SJCRH30 (cell line): ENCODE measurements at regions not wholly inside any gene's neighbourhood (a gene's known extent, or its start where the extent isn't known, plus 50 kb on each side); places are given as distances from the start of the nearest gene placed in this dataset.
"Not testable (repeated sequence)": the region's sequence is repeated elsewhere in the genome, so short reads cannot be mapped to it uniquely, and the experiment has no call there.

Source experiments
- DNase-seq, 2 experiments: peaks; one replicate each; pipeline ENCODE4 v3.0.0-alpha.2; 2015 to 2020
- H3K27ac ChIP-seq: fragments of 250-450 bp; sonication (Bioruptor Pico); 2 replicates; pipeline ENCODE4 v1.5.1; 2020; ENCODE audit warnings: mild to moderate bottlenecking, moderate library complexity
- H3K27me3 ChIP-seq: fragments of 250-450 bp; sonication (Bioruptor Pico); 2 replicates; pipeline ENCODE4 v1.5.1; 2020; ENCODE audit warnings: mild to moderate bottlenecking, moderate library complexity
- H3K36me3 ChIP-seq: fragments of 250-450 bp; sonication (Bioruptor Pico); 2 replicates; pipeline ENCODE4 v1.5.1; 2020; ENCODE audit warnings: mild to moderate bottlenecking, moderate library complexity
- H3K4me1 ChIP-seq: fragments of 250-450 bp; sonication (Bioruptor Pico); 2 replicates; pipeline ENCODE4 v1.5.1; 2020; ENCODE audit warnings: mild to moderate bottlenecking, moderate library complexity
- H3K4me3 ChIP-seq: fragments of 250-450 bp; sonication (Bioruptor Pico); 2 replicates; pipeline ENCODE4 v1.5.1; 2020; ENCODE audit warnings: mild to moderate bottlenecking, moderate library complexity
- H3K9me3 ChIP-seq: fragments of 250-450 bp; sonication (Bioruptor Pico); replicated peaks from 2 replicates; pipeline ENCODE4 v1.5.1; 2020; ENCODE audit warnings: mild to moderate bottlenecking, moderate library complexity

DNA sequence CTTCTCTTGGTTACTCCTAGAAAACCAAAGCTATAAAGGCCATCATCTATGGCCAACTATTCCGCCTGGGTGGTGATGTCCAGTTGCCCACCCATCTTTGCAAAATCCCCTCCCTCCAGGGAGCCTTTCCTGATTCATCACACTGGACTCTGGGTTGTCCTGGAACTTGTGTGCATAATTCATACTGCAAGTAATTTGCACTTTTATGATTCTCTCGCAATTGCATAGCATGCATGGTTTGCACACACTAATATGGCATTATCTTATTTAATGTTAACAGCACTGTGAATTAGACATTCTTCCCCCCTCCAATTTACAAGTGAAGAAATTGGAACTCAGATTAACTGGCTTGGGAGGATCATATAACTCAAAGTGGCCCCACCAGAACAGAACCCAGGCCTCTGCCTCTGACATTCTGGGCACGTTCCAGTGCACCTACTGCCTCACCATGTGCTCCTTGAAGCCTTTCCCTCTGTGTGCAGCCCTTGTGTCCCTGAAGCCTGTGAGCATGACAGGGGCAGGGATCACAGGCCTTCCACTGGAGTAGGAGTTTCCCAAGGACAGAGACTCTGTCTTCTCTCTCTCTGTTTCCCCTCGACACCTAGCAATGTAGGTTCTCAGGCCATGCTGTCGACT lies 98.9 kb upstream of the IPO9 start:
- Histone ChIP-seq H3K4me3 (no peak overlapping the region), H3K9me3 (no peaks in the 10 kb centered on the region), H3K36me3 (peaks cover 2% of the 10 kb centered on the region; the same call in 1 of the 2 replicates), H3K27ac (no peak overlapping the region), H3K27me3 (no peaks in the 10 kb centered on the region), H3K4me1 (peaks cover 39% of the 10 kb centered on the region)
- DNase-seq, result no peak

GRCh38 chr1:201730611-201731010 lies 98.3 kb upstream of the IPO9 start:
- H3K36me3 ChIP-seq, result peaks cover 2% of the 10 kb centered on the region; the same call in 1 of the 2 replicates
- DNase-seq, result no peak
- H3K4me3 ChIP-seq, result no peak overlapping the region
- H3K27ac ChIP-seq, result no peak overlapping the region
- no peaks in the 10 kb centered on the region for H3K9me3 ChIP-seq
- H3K4me1 ChIP-seq, result peaks cover 41% of the 10 kb centered on the region
- no peaks in the 10 kb centered on the region for H3K27me3 ChIP-seq

DNA sequence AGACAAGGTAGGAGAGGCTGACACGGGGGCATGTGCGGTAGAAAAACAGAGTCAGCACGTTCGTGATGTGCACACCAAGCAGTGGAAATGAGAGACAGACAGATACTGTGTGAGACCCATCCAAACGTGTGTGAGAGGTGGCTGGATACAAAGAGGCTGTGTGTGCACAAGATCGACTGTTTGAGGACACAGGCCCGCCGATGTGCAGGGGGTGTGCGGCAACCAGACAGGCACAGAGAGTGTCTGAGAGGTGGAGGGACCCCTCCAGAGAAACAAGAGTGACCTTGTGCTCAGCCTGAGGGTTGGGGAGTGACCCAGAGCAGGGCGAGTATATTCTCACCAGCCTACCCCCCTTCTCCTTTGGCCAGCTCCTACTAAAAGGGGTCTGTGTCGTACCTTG lies 97.8 kb upstream of the IPO9 start:
- peaks cover 2% of the 10 kb centered on the region; the same call in 1 of the 2 replicates for H3K36me3 ChIP-seq
- no peaks in the 10 kb centered on the region for H3K27me3 ChIP-seq
- no peak for DNase-seq
- H3K4me1 ChIP-seq, result peaks cover 41% of the 10 kb centered on the region
- H3K4me3 ChIP-seq, result no peak overlapping the region
- H3K27ac ChIP-seq, result no peak overlapping the region
- H3K9me3 ChIP-seq, result no peaks in the 10 kb centered on the region

GRCh38 chr1:201731592-201731991 lies 97.4 kb upstream of the IPO9 start:
- no peaks in the 10 kb centered on the region for H3K27me3 ChIP-seq
- DNase-seq, result peak; percentile 57 to 69
- no peak overlapping the region for H3K4me3 ChIP-seq
- peaks cover 44% of the 10 kb centered on the region for H3K4me1 ChIP-seq
- no peaks in the 10 kb centered on the region for H3K9me3 ChIP-seq
- peaks cover 2% of the 10 kb centered on the region; the same call in 1 of the 2 replicates for H3K36me3 ChIP-seq
- H3K27ac ChIP-seq, result no peak overlapping the region

GRCh38 chr1:201732351-201732750 lies 96.6 kb upstream of the IPO9 start:
- Histone ChIP-seq H3K4me1 (peaks cover 44% of the 10 kb centered on the region), H3K27me3 (no peaks in the 10 kb centered on the region), H3K9me3 (no peaks in the 10 kb centered on the region), H3K4me3 (no peak overlapping the region), H3K27ac (no peak overlapping the region), H3K36me3 (peaks cover 2% of the 10 kb centered on the region; the same call in 1 of the 2 replicates)
- DNase-seq, result no peak

GRCh38 chr1:201734221-201734620 lies 94.7 kb upstream of the IPO9 start:
- H3K9me3 ChIP-seq, H3K27me3 ChIP-seq, DNase-seq, H3K27ac ChIP-seq, H3K36me3 ChIP-seq, H3K4me3 ChIP-seq: not testable (repeated sequence)
- H3K4me1 ChIP-seq, result peaks cover 55% of the 10 kb centered on the region

- Histone ChIP-seq H3K9me3 (no peaks in the 10 kb centered on the region), H3K27ac (no peak overlapping the region), H3K36me3 (peaks cover 7% of the 10 kb centered on the region), H3K4me1 (peaks cover 55% of the 10 kb centered on the region), H3K27me3 (no peaks in the 10 kb centered on the region), H3K4me3 (no peak overlapping the region)
- peak; percentile 45 to 64 for DNase-seq
These were observed 94.2 kb upstream of the IPO9 start for GRCh38 chr1:201734786-201735185.

DNA sequence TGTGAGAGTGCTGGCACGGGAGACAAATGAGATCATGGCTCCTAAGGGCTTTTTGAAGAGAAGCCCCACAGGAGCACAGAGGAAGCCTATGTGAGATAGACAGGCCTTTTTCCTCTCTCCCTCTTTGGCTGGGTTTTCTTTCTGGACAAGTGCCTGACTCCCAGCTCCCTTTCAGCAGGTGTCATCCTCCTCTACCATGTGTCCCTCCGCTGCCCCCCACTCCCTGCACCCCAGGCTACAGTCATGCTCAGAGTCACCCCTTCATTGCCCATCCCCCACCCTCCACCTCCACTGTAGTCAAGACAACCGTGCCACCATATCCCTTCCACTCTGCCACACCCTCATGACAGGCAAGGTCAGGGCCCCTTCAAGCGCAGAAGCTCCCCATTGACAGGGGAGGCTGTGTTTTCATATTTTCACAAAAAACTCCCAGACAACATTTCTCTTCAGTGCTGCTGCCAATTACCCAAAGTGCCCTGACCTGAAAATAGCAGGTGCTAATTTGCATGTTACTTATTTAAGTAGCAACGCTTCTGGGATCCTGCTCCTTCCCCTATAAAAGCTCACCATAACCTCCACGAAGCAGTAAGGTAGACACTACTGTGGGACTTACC lies 92.1 kb upstream of the IPO9 start:
- H3K27me3 ChIP-seq, result no peaks in the 10 kb centered on the region
- H3K4me3 ChIP-seq, result no peak overlapping the region
- H3K4me1 ChIP-seq, result peaks cover 41% of the 10 kb centered on the region
- no peaks in the 10 kb centered on the region for H3K9me3 ChIP-seq
- H3K27ac ChIP-seq, result no peak overlapping the region
- DNase-seq, result no peak
- H3K36me3 ChIP-seq, result peaks cover 7% of the 10 kb centered on the region

DNA sequence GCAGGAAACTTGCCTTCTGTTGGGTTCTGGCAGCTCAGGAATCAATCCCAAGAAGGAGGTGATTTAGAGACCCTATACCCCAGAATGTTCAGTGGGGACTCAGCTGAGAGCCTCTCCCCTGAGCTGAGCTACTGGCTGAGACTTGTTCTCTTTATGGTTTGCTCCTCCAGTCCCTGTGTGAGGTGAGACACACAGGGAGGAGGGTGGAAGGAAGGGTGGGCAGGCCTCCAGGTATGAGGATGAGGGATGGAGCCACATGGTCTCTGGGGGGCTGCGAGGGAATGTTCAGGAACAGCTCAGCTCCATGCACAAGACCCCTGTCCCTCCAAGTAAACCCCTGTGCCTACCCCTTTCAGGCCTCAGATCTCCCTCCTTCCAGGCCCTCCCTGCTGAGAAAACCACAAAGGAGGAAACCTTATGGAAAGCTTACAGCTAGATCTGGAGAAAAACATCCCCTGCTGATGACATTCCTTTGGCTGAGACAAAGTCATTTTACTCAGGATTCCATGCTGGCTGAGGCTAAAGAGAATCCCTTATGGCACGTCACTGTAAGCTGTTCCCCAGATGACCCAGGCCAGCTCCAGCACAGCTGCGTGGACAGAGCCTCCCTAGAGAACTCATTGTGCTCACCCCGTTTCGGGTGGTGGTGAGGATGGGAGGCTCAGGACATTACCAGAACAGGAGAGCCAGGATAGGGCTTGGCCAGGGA lies 91.5 kb upstream of the IPO9 start:
- Histone ChIP-seq H3K9me3 (no peaks in the 10 kb centered on the region), H3K27ac (peak overlapping the region; percentile 1; the same call in 1 of the 2 replicates), H3K4me1 (peaks cover 34% of the 10 kb centered on the region), H3K4me3 (no peak overlapping the region), H3K27me3 (no peaks in the 10 kb centered on the region), H3K36me3 (peaks cover 7% of the 10 kb centered on the region)
- DNase-seq, result peak; percentile 64 to 69

DNA sequence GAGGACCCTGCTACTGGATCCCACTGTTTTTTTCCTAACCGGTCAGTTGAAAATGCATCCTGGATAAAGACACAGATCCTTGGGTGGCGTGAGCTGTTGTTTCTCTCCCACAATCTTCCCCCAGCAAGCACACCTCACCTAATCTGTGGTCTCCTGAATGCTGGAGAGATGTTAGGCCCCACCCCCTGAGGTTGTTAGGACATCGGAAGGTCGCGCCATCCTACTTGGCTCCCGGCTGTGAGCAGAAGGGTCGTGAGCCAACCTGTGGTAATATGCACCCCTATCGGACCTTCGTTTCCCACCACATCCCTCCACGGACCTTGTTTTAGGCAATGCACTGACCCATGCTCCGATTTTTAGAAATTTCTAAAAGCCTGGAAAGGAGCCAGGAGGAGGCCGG lies 89.9 kb upstream of the IPO9 start:
- Histone ChIP-seq H3K27me3 (no peaks in the 10 kb centered on the region), H3K4me3 (no peak overlapping the region), H3K27ac (no peak overlapping the region), H3K9me3 (no peaks in the 10 kb centered on the region), H3K36me3 (peaks cover 5% of the 10 kb centered on the region), H3K4me1 (peaks cover 32% of the 10 kb centered on the region)
- no peak for DNase-seq

GRCh38 chr1:201739492-201740085 lies 89.4 kb upstream of the IPO9 start:
- no peaks in the 10 kb centered on the region for H3K9me3 ChIP-seq
- peaks cover 30% of the 10 kb centered on the region for H3K4me1 ChIP-seq
- H3K4me3 ChIP-seq, result no peak overlapping the region
- no peak for DNase-seq
- peaks cover 5% of the 10 kb centered on the region; the same call in 1 of the 2 replicates for H3K36me3 ChIP-seq
- H3K27me3 ChIP-seq, result no peaks in the 10 kb centered on the region
- no peak overlapping the region for H3K27ac ChIP-seq

DNA sequence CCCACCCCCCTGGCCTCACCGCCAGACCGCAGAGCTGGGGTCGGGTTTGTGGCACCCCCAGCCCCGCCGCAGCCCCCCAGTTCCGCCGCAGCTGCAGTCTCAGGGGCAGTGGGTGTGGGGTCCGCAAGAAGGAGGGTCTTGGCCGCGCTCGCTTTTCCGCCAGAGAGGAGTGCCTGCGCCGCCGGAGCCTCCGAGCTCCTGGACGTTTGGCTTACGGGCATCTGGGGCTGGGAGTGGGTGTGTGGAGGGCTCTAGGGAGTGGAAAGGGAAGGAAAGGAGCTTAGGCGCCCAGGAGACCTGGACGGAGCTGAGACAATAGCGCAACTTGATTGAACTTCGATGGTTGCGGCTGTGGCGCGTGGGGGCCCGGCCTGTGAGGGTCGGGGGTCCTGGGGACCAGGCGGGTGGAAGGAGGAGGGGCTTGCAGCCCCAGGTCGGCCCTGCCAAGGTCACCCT lies 88.8 kb upstream of the IPO9 start:
- Histone ChIP-seq H3K36me3 (peaks cover 5% of the 10 kb centered on the region; the same call in 1 of the 2 replicates), H3K4me1 (peaks cover 25% of the 10 kb centered on the region), H3K4me3 (no peak overlapping the region), H3K27me3 (no peaks in the 10 kb centered on the region), H3K9me3 (no peaks in the 10 kb centered on the region), H3K27ac (no peak overlapping the region)
- DNase-seq, result no peak

GRCh38 chr1:201740670-201741111 lies 88.3 kb upstream of the IPO9 start:
- Histone ChIP-seq H3K27me3 (no peaks in the 10 kb centered on the region), H3K4me1 (peaks cover 23% of the 10 kb centered on the region), H3K27ac (no peak overlapping the region), H3K4me3 (no peak overlapping the region), H3K36me3 (peaks cover 5% of the 10 kb centered on the region; the same call in 1 of the 2 replicates), H3K9me3 (no peaks in the 10 kb centered on the region)
- DNase-seq, result no peak

DNA sequence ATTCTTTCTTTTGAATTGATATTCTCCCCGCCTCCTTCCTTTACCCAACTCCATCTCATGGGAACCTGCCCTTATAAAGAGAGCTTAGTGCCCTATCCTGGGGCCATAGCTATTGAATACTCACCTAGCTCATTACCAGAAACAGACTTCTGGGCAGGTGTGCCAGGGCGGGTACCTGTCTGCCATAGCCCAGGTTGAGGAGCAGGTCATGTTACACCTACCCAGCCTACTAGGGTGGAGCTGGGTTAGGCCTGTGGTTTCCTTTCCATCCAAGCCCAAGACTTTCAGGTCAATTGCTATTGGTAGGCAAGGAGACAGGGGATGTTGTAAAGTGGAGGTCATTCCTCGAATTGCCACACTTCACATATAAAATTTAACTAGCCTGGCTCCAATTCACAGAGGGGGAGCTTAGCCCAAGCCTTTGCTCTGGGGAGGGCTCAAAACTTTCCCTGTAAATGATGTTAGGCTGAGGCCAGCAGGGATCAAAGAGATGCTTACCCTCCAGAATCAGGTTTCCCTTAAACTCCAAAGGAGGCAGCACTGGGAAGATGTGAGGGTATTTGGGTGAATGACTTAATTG lies 87.1 kb upstream of the IPO9 start:
- Histone ChIP-seq H3K36me3 (peaks cover 5% of the 10 kb centered on the region; the same call in 1 of the 2 replicates), H3K27me3 (no peaks in the 10 kb centered on the region), H3K9me3 (no peaks in the 10 kb centered on the region), H3K4me3 (no peak overlapping the region), H3K27ac (no peak overlapping the region), H3K4me1 (peaks cover 16% of the 10 kb centered on the region)
- no peak for DNase-seq
